Fibroblast of the aortic adventitia (primary cell): ENCODE measurements at regions not wholly inside any gene's neighbourhood (a gene's known extent, or its start where the extent isn't known, plus 50 kb on each side); places are given as distances from the start of the nearest gene placed in this dataset. TPM values are rescaled to one million over a fixed set of nuclear protein-coding genes. Genes with fewer than 3 reads are reported as not detected.

Experiments
- small RNA-seq: library from RNA; depleted of rRNA; stranded (forward); fragments of <200 nt; gene quantifications from one replicate; pipeline ENCODE3, GENCODE V24; 2012

Small RNA genes in the stretch of these regions (small RNA-seq; reads per million reads assigned to genes)
- not detected for gene AC005588.1
- not detected for gene AC079809.1
